ENCODE measurements at regions not wholly inside any gene's neighbourhood (a gene's known extent, or its start where the extent isn't known, plus 50 kb on each side); places are given as distances from the start of the nearest gene placed in this dataset.

DNA sequence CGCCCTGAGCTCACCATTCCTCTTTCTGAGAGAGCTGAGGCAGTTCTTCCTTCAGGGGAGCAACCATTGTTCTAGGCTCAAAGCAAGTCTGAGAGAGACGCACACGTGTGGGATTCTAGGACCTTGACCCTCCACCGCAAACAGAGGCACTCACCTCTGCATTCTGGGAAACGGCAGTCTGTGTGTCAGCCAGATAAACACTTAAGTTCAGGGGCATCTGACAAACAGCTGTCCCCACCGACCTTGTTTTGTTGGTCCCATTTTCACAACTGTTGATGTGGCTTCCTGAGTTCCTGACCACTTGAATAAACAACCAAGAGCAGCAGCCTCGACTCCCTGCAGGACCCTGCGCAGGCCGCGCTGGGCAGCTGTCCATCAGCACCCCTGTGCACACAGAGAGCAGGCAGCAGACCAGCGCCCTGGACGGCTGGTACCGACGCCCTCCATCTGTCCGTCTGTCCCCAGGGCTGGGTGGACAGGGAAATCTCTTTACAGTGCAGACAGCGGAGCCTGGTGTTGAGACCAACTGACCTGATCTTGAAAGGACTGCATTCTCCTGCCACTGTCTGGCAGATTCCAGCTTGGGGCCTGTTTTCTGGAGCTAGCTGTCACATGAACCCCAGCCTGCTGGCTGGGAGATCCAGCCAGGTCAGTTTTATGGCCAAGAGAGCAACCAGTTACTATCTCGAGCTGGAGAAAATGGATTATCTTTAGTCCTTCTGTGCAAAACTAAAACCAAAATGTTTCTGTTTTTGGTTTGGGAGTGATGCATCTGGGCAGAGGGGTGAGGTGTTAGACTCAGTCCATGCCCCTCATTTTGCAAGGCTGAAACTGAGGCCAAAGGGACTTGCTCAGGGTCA, 64.2 kb downstream of the FAM43A start (continued):
- TF ChIP-seq NONO (IDR thresholded peaks at IDR 0.05) (no peak), NONO (CRISPR knock-in tag; conservative IDR thresholded peaks at IDR 0.05) (peak; percentile 38; the same call in 1 of the 2 replicates), TARDBP (CRISPR knock-in tag; IDR thresholded peaks at IDR 0.05) (peak; percentile 87; the same call in 1 of the 2 replicates), ZNF660 (CRISPR knock-in tag; IDR thresholded peaks at IDR 0.05; ENCODE audit: borderline replicate concordance, low read depth) (no peak), SSRP1 (CRISPR knock-in tag; IDR thresholded peaks at IDR 0.05) (no peak), ZNF331 (CRISPR knock-in tag; IDR thresholded peaks at IDR 0.05) (peak; percentile 51; the same call in 1 of the 2 replicates), ZNF720 (CRISPR knock-in tag; IDR thresholded peaks at IDR 0.05) (no peak), HINFP (CRISPR knock-in tag; IDR thresholded peaks at IDR 0.05; ENCODE audit: low read depth) (no peak; the same call in 1 of the 2 replicates), ONECUT2 (CRISPR knock-in tag; IDR thresholded peaks at IDR 0.05) (no peak), ZNF768 (CRISPR knock-in tag; IDR thresholded peaks at IDR 0.05) (peak; percentile 72; the same call in 1 of the 2 replicates), BRCA1 (CRISPR knock-in tag; IDR thresholded peaks at IDR 0.05) (no peak), ZNF737 (CRISPR knock-in tag; IDR thresholded peaks at IDR 0.05; ENCODE audit: borderline replicate concordance) (no peak), KAT2B (IDR thresholded peaks at IDR 0.05; ENCODE audit: borderline replicate concordance, low read depth, low read length) (no peak), ZNF274 (CRISPR knock-in tag; IDR thresholded peaks at IDR 0.05) (peak; percentile 40; the same call in 1 of the 2 replicates), ZNF180 (CRISPR knock-in tag; IDR thresholded peaks at IDR 0.05; ENCODE audit: borderline replicate concordance, low read depth) (no peak), ZNF230 (CRISPR knock-in tag; IDR thresholded peaks at IDR 0.05) (no peak), ZBTB1 (CRISPR knock-in tag; IDR thresholded peaks at IDR 0.05; ENCODE audit: borderline replicate concordance) (no peak), FOSL2 (CRISPR knock-in tag; IDR thresholded peaks at IDR 0.05) (peak; percentile 90), THYN1 (CRISPR knock-in tag; IDR thresholded peaks at IDR 0.05; ENCODE audit: borderline replicate concordance, low read depth) (no peak), TBX2 (CRISPR knock-in tag; IDR thresholded peaks at IDR 0.05; ENCODE audit: borderline replicate concordance) (peak; percentile 91), REXO4 (CRISPR knock-in tag; IDR thresholded peaks at IDR 0.05; ENCODE audit: borderline replicate concordance) (no peak)
- TF ChIP-seq, protein P1, sequence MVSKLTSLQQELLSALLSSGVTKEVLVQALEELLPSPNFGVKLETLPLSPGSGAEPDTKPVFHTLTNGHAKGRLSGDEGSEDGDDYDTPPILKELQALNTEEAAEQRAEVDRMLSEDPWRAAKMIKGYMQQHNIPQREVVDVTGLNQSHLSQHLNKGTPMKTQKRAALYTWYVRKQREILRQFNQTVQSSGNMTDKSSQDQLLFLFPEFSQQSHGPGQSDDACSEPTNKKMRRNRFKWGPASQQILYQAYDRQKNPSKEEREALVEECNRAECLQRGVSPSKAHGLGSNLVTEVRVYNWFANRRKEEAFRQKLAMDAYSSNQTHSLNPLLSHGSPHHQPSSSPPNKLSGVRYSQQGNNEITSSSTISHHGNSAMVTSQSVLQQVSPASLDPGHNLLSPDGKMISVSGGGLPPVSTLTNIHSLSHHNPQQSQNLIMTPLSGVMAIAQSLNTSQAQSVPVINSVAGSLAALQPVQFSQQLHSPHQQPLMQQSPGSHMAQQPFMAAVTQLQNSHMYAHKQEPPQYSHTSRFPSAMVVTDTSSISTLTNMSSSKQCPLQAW (CRISPR knock-in tag; IDR thresholded peaks at IDR 0.05), result peak; percentile 96
- TF ChIP-seq, protein P2, sequence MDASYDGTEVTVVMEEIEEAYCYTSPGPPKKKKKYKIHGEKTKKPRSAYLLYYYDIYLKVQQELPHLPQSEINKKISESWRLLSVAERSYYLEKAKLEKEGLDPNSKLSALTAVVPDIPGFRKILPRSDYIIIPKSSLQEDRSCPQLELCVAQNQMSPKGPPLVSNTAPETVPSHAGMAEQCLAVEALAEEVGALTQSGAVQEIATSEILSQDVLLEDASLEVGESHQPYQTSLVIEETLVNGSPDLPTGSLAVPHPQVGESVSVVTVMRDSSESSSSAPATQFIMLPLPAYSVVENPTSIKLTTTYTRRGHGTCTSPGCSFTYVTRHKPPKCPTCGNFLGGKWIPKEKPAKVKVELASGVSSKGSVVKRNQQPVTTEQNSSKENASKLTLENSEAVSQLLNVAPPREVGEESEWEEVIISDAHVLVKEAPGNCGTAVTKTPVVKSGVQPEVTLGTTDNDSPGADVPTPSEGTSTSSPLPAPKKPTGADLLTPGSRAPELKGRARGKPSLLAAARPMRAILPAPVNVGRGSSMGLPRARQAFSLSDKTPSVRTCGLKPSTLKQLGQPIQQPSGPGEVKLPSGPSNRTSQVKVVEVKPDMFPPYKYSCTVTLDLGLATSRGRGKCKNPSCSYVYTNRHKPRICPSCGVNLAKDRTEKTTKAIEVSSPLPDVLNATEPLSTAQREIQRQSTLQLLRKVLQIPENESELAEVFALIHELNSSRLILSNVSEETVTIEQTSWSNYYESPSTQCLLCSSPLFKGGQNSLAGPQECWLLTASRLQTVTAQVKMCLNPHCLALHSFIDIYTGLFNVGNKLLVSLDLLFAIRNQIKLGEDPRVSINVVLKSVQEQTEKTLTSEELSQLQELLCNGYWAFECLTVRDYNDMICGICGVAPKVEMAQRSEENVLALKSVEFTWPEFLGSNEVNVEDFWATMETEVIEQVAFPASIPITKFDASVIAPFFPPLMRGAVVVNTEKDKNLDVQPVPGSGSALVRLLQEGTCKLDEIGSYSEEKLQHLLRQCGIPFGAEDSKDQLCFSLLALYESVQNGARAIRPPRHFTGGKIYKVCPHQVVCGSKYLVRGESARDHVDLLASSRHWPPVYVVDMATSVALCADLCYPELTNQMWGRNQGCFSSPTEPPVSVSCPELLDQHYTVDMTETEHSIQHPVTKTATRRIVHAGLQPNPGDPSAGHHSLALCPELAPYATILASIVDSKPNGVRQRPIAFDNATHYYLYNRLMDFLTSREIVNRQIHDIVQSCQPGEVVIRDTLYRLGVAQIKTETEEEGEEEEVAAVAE (CRISPR knock-in tag; IDR thresholded peaks at IDR 0.05; ENCODE audit: borderline replicate concordance), result peak; percentile 52; the same call in 1 of the 2 replicates
